Ishikawa (cell line): ENCODE measurements at regions not wholly inside any gene's neighbourhood (a gene's known extent, or its start where the extent isn't known, plus 50 kb on each side); places are given as distances from the start of the nearest gene placed in this dataset.

Experiments
- CEBPB ChIP-seq: IDR thresholded peaks from 2 replicates; pipeline ENCODE4 v1.6.1; 2012
- CREB1 ChIP-seq: IDR thresholded peaks from 2 replicates; pipeline ENCODE4 v1.6.1; 2012; ENCODE audit warnings: low read depth
- EGR1 ChIP-seq: IDR thresholded peaks from 2 replicates; pipeline ENCODE4 v1.6.1; 2012
- EP300 ChIP-seq: IDR thresholded peaks from 2 replicates; pipeline ENCODE4 v1.6.1; 2012; ENCODE audit warnings: borderline replicate concordance
- FOXM1 ChIP-seq: IDR thresholded peaks from 2 replicates; pipeline ENCODE4 v1.6.1; 2012; ENCODE audit warnings: low read depth, borderline replicate concordance
- MAX ChIP-seq: IDR thresholded peaks from 2 replicates; pipeline ENCODE4 v1.6.1; 2012
- NFIC ChIP-seq: IDR thresholded peaks from 2 replicates; pipeline ENCODE4 v1.6.1; 2012
- RAD21 ChIP-seq: IDR thresholded peaks from 2 replicates; pipeline ENCODE4 v1.6.1; 2012; ENCODE audit warnings: low read depth
- REST ChIP-seq: IDR thresholded peaks from 2 replicates; pipeline ENCODE4 v1.6.1; 2012; ENCODE audit warnings: low read depth, mild to moderate bottlenecking
- TAF1 ChIP-seq: IDR thresholded peaks from 2 replicates; pipeline ENCODE4 v1.6.1; 2012; ENCODE audit warnings: low read depth, mild to moderate bottlenecking
- TCF12 ChIP-seq: IDR thresholded peaks from 2 replicates; pipeline ENCODE4 v1.6.1; 2012; ENCODE audit warnings: low read depth
- TEAD4 ChIP-seq: IDR thresholded peaks from 2 replicates; pipeline ENCODE4 v1.6.1; 2012
- USF1 ChIP-seq: IDR thresholded peaks from 2 replicates; pipeline ENCODE4 v1.6.1; 2012
- YY1 ChIP-seq: IDR thresholded peaks from 2 replicates; pipeline ENCODE4 v1.6.1; 2012; ENCODE audit warnings: low read depth
- ZBTB7A ChIP-seq: IDR thresholded peaks from 2 replicates; pipeline ENCODE4 v1.6.1; 2012; ENCODE audit warnings: low read depth

- TF ChIP-seq NFIC (no peak), USF1 (no peak), TEAD4 (no peak), TAF1 (no peak), RAD21 (no peak), EP300 (no peak), CREB1 (no peak), TCF12 (no peak), REST (no peak), EGR1 (no peak), YY1 (no peak), CEBPB (no peak), MAX (no peak)
These were observed 117.4 kb downstream of the RFX6 start for GRCh38 chr6:116994447-116994846.

GRCh38 chr6:116996842-116997241 lies 119.8 kb downstream of the RFX6 start:
- no peak for TF ChIP-seq FOXM1
- no peak for TF ChIP-seq TCF12
- no peak for TF ChIP-seq ZBTB7A

GRCh38 chr6:116997496-116997895 lies 120.5 kb downstream of the RFX6 start:
- no peak for TF ChIP-seq TCF12
- TF ChIP-seq YY1 = no peak
- no peak for TF ChIP-seq EP300
- no peak for TF ChIP-seq MAX
- TF ChIP-seq CREB1 = no peak
- no peak for TF ChIP-seq NFIC
- no peak for TF ChIP-seq ZBTB7A
- no peak for TF ChIP-seq TAF1
- no peak for TF ChIP-seq RAD21
- no peak for TF ChIP-seq FOXM1
- TF ChIP-seq EGR1 = no peak
- no peak for TF ChIP-seq REST
- TF ChIP-seq TEAD4 = no peak
- TF ChIP-seq CEBPB = no peak

GRCh38 chr6:117007659-117008058 lies 130.6 kb downstream of the RFX6 start:
- TF ChIP-seq EP300 (no peak), YY1 (no peak), NFIC (no peak), USF1 (no peak), CREB1 (no peak), MAX (no peak), TAF1 (no peak), ZBTB7A (no peak), TEAD4 (no peak), FOXM1 (no peak)

- TF ChIP-seq CREB1 = no peak
- no peak for TF ChIP-seq EP300
- no peak for TF ChIP-seq TEAD4
- no peak for TF ChIP-seq RAD21
- TF ChIP-seq MAX = no peak
- no peak for TF ChIP-seq TCF12
- TF ChIP-seq USF1 = no peak
- no peak for TF ChIP-seq EGR1
- TF ChIP-seq CEBPB = no peak
These were observed 131.6 kb downstream of the RFX6 start for GRCh38 chr6:117008618-117009017.

- TF ChIP-seq ZBTB7A (no peak), TCF12 (no peak), NFIC (no peak), REST (no peak), TEAD4 (no peak)
These were observed 141.7 kb downstream of the RFX6 start for GRCh38 chr6:117018771-117019170.
